Central memory CD8-positive, alpha-beta T cell (primary cell): ENCODE measurements at regions not wholly inside any gene's neighbourhood (a gene's known extent, or its start where the extent isn't known, plus 50 kb on each side); places are given as distances from the start of the nearest gene placed in this dataset.

Experiments used
- ATAC-seq: fragments of 150-1000 bp; cut with Tn5 transposase; replicated peaks from 2 replicates; pipeline ENCODE4 v1.10.0; 2022; ENCODE audit warnings: mild to moderate bottlenecking, moderate FRiP score, moderate number of reproducible peaks; ENCODE audit not compliant: poor library complexity, severe bottlenecking; ENCODE audit errors: extremely low read depth
- DNase-seq, 2 donors: peaks; one replicate each; pipeline ENCODE4 v3.0.0; 2021; ENCODE audit warnings: low spot score in 2 of 2
- H3K27ac Mint-ChIP-seq: one replicate; pipeline ENCODE4 v1.8.0; 2022; ENCODE audit warnings: low read depth, mild to moderate bottlenecking, moderate library complexity, mixed read lengths
- H3K27me3 Mint-ChIP-seq: one replicate; pipeline ENCODE4 v1.8.0; 2022; ENCODE audit warnings: mixed read lengths
- H3K36me3 Mint-ChIP-seq: one replicate; pipeline ENCODE4 v1.8.0; 2022; ENCODE audit warnings: mild to moderate bottlenecking, moderate library complexity, mixed read lengths; ENCODE audit not compliant: insufficient read depth
- H3K4me1 Mint-ChIP-seq: one replicate; pipeline ENCODE4 v1.8.0; 2022; ENCODE audit warnings: mixed read lengths
- H3K4me3 Mint-ChIP-seq: one replicate; pipeline ENCODE4 v1.8.0; 2022; ENCODE audit warnings: mild to moderate bottlenecking, moderate library complexity, mixed read lengths
- H3K9me3 Mint-ChIP-seq: one replicate; pipeline ENCODE4 v1.8.0; 2022; ENCODE audit warnings: mixed read lengths

- H3K27ac Mint-ChIP-seq: no peak overlapping the region
- no peaks in the 10 kb centered on the region for H3K36me3 Mint-ChIP-seq
- H3K4me3 Mint-ChIP-seq: no peak overlapping the region
- no peak for DNase-seq
- peaks cover 32% of the 10 kb centered on the region for H3K27me3 Mint-ChIP-seq
- no peaks in the 10 kb centered on the region for H3K9me3 Mint-ChIP-seq
- ATAC-seq: no peak
- H3K4me1 Mint-ChIP-seq: no peaks in the 10 kb centered on the region
These were observed 341.4 kb downstream of the DIRAS2 start for GRCh38 chr9:90301277-90301653.

- Mint-ChIP-seq H3K4me3 (no peak overlapping the region), H3K4me1 (no peaks in the 10 kb centered on the region), H3K36me3 (no peaks in the 10 kb centered on the region), H3K27me3 (peaks cover 31% of the 10 kb centered on the region), H3K27ac (no peak overlapping the region), H3K9me3 (no peaks in the 10 kb centered on the region)
- no peak for DNase-seq
- ATAC-seq: no peak
These were observed 339.0 kb downstream of the DIRAS2 start for GRCh38 chr9:90303655-90304054.

GRCh38 chr9:90306158-90306557 is 336.5 kb downstream of the DIRAS2 start:
- no peak for DNase-seq
- no peak overlapping the region for H3K4me3 Mint-ChIP-seq
- H3K9me3 Mint-ChIP-seq: no peaks in the 10 kb centered on the region
- no peak overlapping the region for H3K27ac Mint-ChIP-seq
- ATAC-seq: no peak
- H3K4me1 Mint-ChIP-seq: no peaks in the 10 kb centered on the region
- H3K36me3 Mint-ChIP-seq: peaks cover 3% of the 10 kb centered on the region
- peaks cover 31% of the 10 kb centered on the region for H3K27me3 Mint-ChIP-seq

- H3K4me3 Mint-ChIP-seq: no peak overlapping the region
- ATAC-seq: no peak
These were observed 335.3 kb downstream of the DIRAS2 start for GRCh38 chr9:90307167-90307833.

GRCh38 chr9:90307891-90308290 is 334.7 kb downstream of the DIRAS2 start:
- ATAC-seq: no peak
- Mint-ChIP-seq H3K9me3 (no peaks in the 10 kb centered on the region), H3K36me3 (peaks cover 3% of the 10 kb centered on the region), H3K4me3 (no peak overlapping the region), H3K27ac (no peak overlapping the region), H3K27me3 (peaks cover 31% of the 10 kb centered on the region), H3K4me1 (no peaks in the 10 kb centered on the region)
- no peak for DNase-seq

More at GRCh38 chr9:90307167-90307833, 335.3 kb downstream of the DIRAS2 start:
- DNase-seq: no peak
- H3K4me1 Mint-ChIP-seq: no peaks in the 10 kb centered on the region
- H3K9me3 Mint-ChIP-seq: no peaks in the 10 kb centered on the region
- peaks cover 31% of the 10 kb centered on the region for H3K27me3 Mint-ChIP-seq
- H3K27ac Mint-ChIP-seq: no peak overlapping the region
- H3K36me3 Mint-ChIP-seq: peaks cover 3% of the 10 kb centered on the region

- Mint-ChIP-seq H3K4me1 (no peaks in the 10 kb centered on the region), H3K9me3 (no peaks in the 10 kb centered on the region), H3K36me3 (peaks cover 3% of the 10 kb centered on the region), H3K27ac (no peak overlapping the region), H3K27me3 (peaks cover 29% of the 10 kb centered on the region), H3K4me3 (no peak overlapping the region)
- no peak for DNase-seq
- ATAC-seq: no peak
These were observed 333.9 kb downstream of the DIRAS2 start for GRCh38 chr9:90308691-90309090.

GRCh38 chr9:90309809-90310520 is 332.7 kb downstream of the DIRAS2 start:
- Mint-ChIP-seq H3K36me3 (peaks cover 3% of the 10 kb centered on the region), H3K9me3 (no peaks in the 10 kb centered on the region), H3K4me1 (no peaks in the 10 kb centered on the region), H3K27ac (no peak overlapping the region), H3K4me3 (no peak overlapping the region), H3K27me3 (peaks cover 17% of the 10 kb centered on the region)
- DNase-seq: no peak
- no peak for ATAC-seq

GRCh38 chr9:90310521-90310876 is 332.1 kb downstream of the DIRAS2 start:
- Mint-ChIP-seq H3K4me3 (no peak overlapping the region), H3K27me3 (peaks cover 11% of the 10 kb centered on the region), H3K27ac (no peak overlapping the region), H3K4me1 (no peaks in the 10 kb centered on the region), H3K9me3 (no peaks in the 10 kb centered on the region), H3K36me3 (peaks cover 3% of the 10 kb centered on the region)
- ATAC-seq: no peak
- DNase-seq: no peak

- ATAC-seq (no peak), DNase-seq (no peak)
- Mint-ChIP-seq H3K9me3 (no peaks in the 10 kb centered on the region), H3K36me3 (peaks cover 3% of the 10 kb centered on the region), H3K4me1 (no peaks in the 10 kb centered on the region), H3K27ac (no peak overlapping the region), H3K27me3 (peaks cover 2% of the 10 kb centered on the region), H3K4me3 (no peak overlapping the region)
These were observed 330.8 kb downstream of the DIRAS2 start for GRCh38 chr9:90311811-90312210.

- no peak for ATAC-seq
- H3K36me3 Mint-ChIP-seq: no peaks in the 10 kb centered on the region
- H3K4me1 Mint-ChIP-seq: no peaks in the 10 kb centered on the region
- DNase-seq: no peak
- peaks cover 9% of the 10 kb centered on the region for H3K27me3 Mint-ChIP-seq
- H3K4me3 Mint-ChIP-seq: no peak overlapping the region
- no peaks in the 10 kb centered on the region for H3K9me3 Mint-ChIP-seq
- H3K27ac Mint-ChIP-seq: no peak overlapping the region
These were observed 320.3 kb downstream of the DIRAS2 start for GRCh38 chr9:90322296-90322695.

- Mint-ChIP-seq H3K36me3 (peaks cover 1% of the 10 kb centered on the region), H3K27me3 (peaks cover 22% of the 10 kb centered on the region), H3K9me3 (no peaks in the 10 kb centered on the region), H3K27ac (no peak overlapping the region), H3K4me1 (no peaks in the 10 kb centered on the region), H3K4me3 (no peak overlapping the region)
- DNase-seq (no peak), ATAC-seq (no peak)
These were observed 316.5 kb downstream of the DIRAS2 start for GRCh38 chr9:90325913-90326653.

- Mint-ChIP-seq H3K4me1 (no peaks in the 10 kb centered on the region), H3K9me3 (no peaks in the 10 kb centered on the region), H3K27me3 (peaks cover 57% of the 10 kb centered on the region), H3K27ac (no peak overlapping the region), H3K36me3 (peaks cover 1% of the 10 kb centered on the region), H3K4me3 (no peak overlapping the region)
- DNase-seq (no peak), ATAC-seq (no peak)
These were observed 312.4 kb downstream of the DIRAS2 start for GRCh38 chr9:90330231-90330630.
